Osteoblast (primary cell): ENCODE measurements at regions not wholly inside any gene's neighbourhood (a gene's known extent, or its start where the extent isn't known, plus 50 kb on each side); places are given as distances from the start of the nearest gene placed in this dataset.

Experiments used
- DNase-seq: peaks from one replicate; pipeline ENCODE4 v3.0.0; 2011; ENCODE audit warnings: low spot score, mixed read lengths; ENCODE audit not compliant: insufficient read length; ENCODE audit errors: missing footprints
- H2AFZ ChIP-seq: 2 replicates; pipeline ENCODE4 v1.6.0; 2011; ENCODE audit warnings: mild to moderate bottlenecking, low read length
- H3K27ac ChIP-seq: 2 replicates; pipeline ENCODE4 v1.5.1; 2011; ENCODE audit warnings: mild to moderate bottlenecking, low read depth, low read length, moderate library complexity
- H3K27me3 ChIP-seq: 2 replicates; pipeline ENCODE4 v1.6.0; 2012; ENCODE audit warnings: mild to moderate bottlenecking, control low read depth, inconsistent platforms, low read length, moderate library complexity; ENCODE audit not compliant: insufficient read depth
- H3K36me3 ChIP-seq: 2 replicates; pipeline ENCODE4 v1.5.1; 2011; ENCODE audit warnings: mild to moderate bottlenecking, low read length, control low read depth, moderate library complexity; ENCODE audit not compliant: insufficient read depth
- H3K4me1 ChIP-seq: 2 replicates; pipeline ENCODE4 v1.5.1; 2011; ENCODE audit warnings: mild to moderate bottlenecking, low read length, control low read depth, moderate library complexity; ENCODE audit not compliant: insufficient read depth
- H3K4me2 ChIP-seq: 2 replicates; pipeline ENCODE4 v1.6.0; 2011; ENCODE audit warnings: mild to moderate bottlenecking, low read length; ENCODE audit not compliant: insufficient read depth
- H3K4me3 ChIP-seq: fragments of 200-600 bp; sonication (generic); 3 replicates; pipeline ENCODE4 v1.5.1; 2012; ENCODE audit warnings: mild to moderate bottlenecking, low read length, inconsistent platforms; ENCODE audit not compliant: insufficient read depth
- H3K79me2 ChIP-seq: 2 replicates; pipeline ENCODE4 v1.6.0; 2012; ENCODE audit warnings: mild to moderate bottlenecking, low read length, control low read depth, inconsistent platforms; ENCODE audit not compliant: insufficient read depth
- H3K9me3 ChIP-seq: 2 replicates; pipeline ENCODE4 v1.5.1; 2011; ENCODE audit warnings: low read depth, low read length, control low read depth
- H4K20me1 ChIP-seq: 2 replicates; pipeline ENCODE4 v1.6.0; 2012; ENCODE audit warnings: mild to moderate bottlenecking, low read length, control low read depth; ENCODE audit not compliant: insufficient read depth
- CTCF ChIP-seq: IDR thresholded peaks from 2 replicates; pipeline ENCODE4 v1.5.1; 2011; ENCODE audit warnings: mild to moderate bottlenecking, low read depth, low read length, moderate library complexity; ENCODE audit errors: extremely low read depth

GRCh38 chr14:58833634-58834378 is 196.0 kb downstream of the DACT1 start:
- Histone ChIP-seq H3K27ac (no peak overlapping the region), H3K9me3 (no peaks in the 10 kb centered on the region), H3K79me2 (no peaks in the 10 kb centered on the region), H3K4me1 (no peaks in the 10 kb centered on the region), H4K20me1 (no peaks in the 10 kb centered on the region), H3K36me3 (no peaks in the 10 kb centered on the region), H2AFZ (no peak overlapping the region), H3K4me2 (no peak overlapping the region), H3K4me3 (no peak overlapping the region), H3K27me3 (no peaks in the 10 kb centered on the region)
- DNase-seq = no peak
- TF ChIP-seq CTCF = no peak

GRCh38 chr14:58836303-58836974 is 198.7 kb downstream of the DACT1 start:
- no peak for TF ChIP-seq CTCF
- H3K27me3 ChIP-seq = no peaks in the 10 kb centered on the region
- H2AFZ ChIP-seq = no peak overlapping the region
- no peaks in the 10 kb centered on the region for H3K9me3 ChIP-seq
- DNase-seq = no peak
- H4K20me1 ChIP-seq = no peaks in the 10 kb centered on the region
- H3K4me1 ChIP-seq = no peaks in the 10 kb centered on the region
- H3K4me2 ChIP-seq = no peak overlapping the region
- no peak overlapping the region for H3K4me3 ChIP-seq
- H3K36me3 ChIP-seq = no peaks in the 10 kb centered on the region
- no peak overlapping the region for H3K27ac ChIP-seq
- no peaks in the 10 kb centered on the region for H3K79me2 ChIP-seq

GRCh38 chr14:58839233-58839632 is 201.5 kb downstream of the DACT1 start:
- Histone ChIP-seq H3K27ac (no peak overlapping the region), H3K4me3 (no peak overlapping the region), H3K4me2 (no peak overlapping the region), H3K27me3 (no peaks in the 10 kb centered on the region), H4K20me1 (no peaks in the 10 kb centered on the region), H3K9me3 (no peaks in the 10 kb centered on the region), H3K79me2 (no peaks in the 10 kb centered on the region), H3K4me1 (no peaks in the 10 kb centered on the region), H3K36me3 (no peaks in the 10 kb centered on the region), H2AFZ (no peak overlapping the region)
- no peak for TF ChIP-seq CTCF
- DNase-seq = no peak

- DNase-seq = no peak
- Histone ChIP-seq H2AFZ (no peak overlapping the region), H3K4me2 (no peak overlapping the region), H3K4me3 (no peak overlapping the region), H3K27me3 (no peaks in the 10 kb centered on the region), H4K20me1 (no peaks in the 10 kb centered on the region), H3K9me3 (no peaks in the 10 kb centered on the region), H3K79me2 (no peaks in the 10 kb centered on the region), H3K4me1 (no peaks in the 10 kb centered on the region), H3K27ac (no peak overlapping the region), H3K36me3 (no peaks in the 10 kb centered on the region)
- TF ChIP-seq CTCF = no peak
Observed at GRCh38 chr14:58844544-58844943, 206.8 kb downstream of the DACT1 start.
